ENCODE measurements at regions not wholly inside any gene's neighbourhood (a gene's known extent, or its start where the extent isn't known, plus 50 kb on each side); places are given as distances from the start of the nearest gene placed in this dataset.

DNA sequence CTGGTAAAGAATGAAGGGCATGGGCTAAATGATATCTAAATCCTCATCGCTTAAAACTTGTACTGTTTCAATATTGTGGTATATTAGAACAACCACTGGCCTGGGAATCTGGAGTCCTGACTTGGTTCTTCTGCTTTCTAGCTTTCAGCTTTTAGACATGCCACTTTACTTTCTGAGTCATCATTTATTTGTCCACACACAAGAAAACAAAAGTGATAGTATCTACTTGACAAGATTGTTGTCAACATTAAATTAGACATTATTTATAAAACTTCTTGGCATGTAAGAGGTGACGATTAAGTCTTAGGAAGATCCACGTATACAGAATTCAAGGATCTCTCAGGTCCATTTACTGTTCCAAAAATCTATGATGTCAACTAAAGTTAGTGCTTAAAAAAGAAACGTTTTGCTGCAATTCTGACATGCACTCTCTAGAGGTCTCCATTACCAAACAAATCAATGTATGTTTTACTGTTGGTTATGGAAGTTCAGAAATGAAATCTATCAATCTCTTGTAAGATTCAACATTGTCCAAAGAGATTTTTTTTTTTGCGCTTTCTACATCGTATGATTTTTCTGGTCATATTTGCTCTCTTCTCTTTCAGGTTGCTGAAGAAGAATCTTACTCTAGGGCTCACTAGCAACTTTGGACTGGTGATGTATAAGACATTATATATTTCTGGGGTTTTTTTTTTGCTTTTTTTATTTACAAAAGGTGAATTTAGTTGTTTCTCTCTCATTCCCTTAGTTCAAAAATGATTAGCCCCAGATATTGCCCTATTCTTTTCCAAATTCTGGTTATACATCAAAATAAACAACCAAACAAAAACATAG lies 53.6 kb upstream of the DYNC1I1 start:
- DNase-seq, result no peak
- POLR2A ChIA-PET, result no interaction called here
- Mint-ChIP-seq H3K27me3 (no peaks in the 10 kb centered on the region), H3K36me3 (ENCODE audit: low read depth) (no peaks in the 10 kb centered on the region), H3K9me3 (ENCODE audit: low read depth) (no peaks in the 10 kb centered on the region), H3K4me3 (no peak overlapping the region), H3K4me1 (no peaks in the 10 kb centered on the region), H3K27ac (no peak overlapping the region)
- CTCF ChIA-PET, result interaction anchor here (1.4 kb wide), 1 partner anchor 29 kb away, joined by 3 read pairs; no protein-coding TSS in a partner anchor
- intact Hi-C loops (cut with DNase I, micrococcal nuclease), result loop anchor here in 1 of 2 experiments (1.0 kb wide), 1 partner anchor 153 kb away; no protein-coding TSS in a partner anchor
- ATAC-seq, result no peak

DNA sequence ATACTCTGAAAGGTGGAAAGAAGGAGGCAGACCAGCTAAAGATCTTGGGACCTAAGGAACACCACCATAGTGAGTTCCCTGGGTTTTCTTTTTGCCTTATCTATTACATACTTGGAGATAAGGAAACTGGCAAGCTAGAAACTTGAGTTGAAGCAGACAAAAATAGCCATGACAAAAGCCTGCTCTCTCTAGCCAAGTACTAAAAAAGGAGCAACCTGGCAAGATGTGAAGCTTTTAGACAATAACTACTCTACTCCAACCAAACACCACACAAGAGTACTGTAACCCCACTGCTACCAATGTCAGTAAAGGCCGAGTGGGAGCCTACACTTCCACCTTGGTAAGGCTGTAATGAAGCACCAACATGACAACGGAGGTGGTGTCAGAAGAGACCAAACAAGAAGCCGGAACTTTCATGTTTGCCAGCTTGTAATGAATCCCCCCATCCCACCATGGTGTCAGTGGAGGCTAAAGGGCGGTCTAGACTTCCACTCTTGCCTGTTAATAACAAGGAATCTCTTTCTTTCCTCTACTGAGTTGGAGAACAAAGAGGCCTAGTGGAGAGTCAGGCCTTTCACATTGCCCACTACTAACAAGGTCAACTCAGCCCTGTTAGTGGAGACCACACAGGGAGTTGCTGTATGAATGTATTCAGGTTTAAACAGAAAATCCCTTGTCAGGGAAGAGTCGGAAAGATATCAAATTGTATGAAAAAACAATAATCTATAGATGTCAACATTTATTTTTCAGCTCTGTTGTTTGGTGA lies 55.8 kb upstream of the DYNC1I1 start:
- Mint-ChIP-seq H3K27me3 (peaks cover 2% of the 10 kb centered on the region), H3K9me3 (ENCODE audit: low read depth) (peaks cover 2% of the 10 kb centered on the region), H3K27ac (no peak overlapping the region), H3K4me3 (no peak overlapping the region), H3K4me1 (no peaks in the 10 kb centered on the region), H3K36me3 (ENCODE audit: low read depth) (no peaks in the 10 kb centered on the region)
- POLR2A ChIA-PET, result no interaction called here
- ATAC-seq, result no peak
- DNase-seq, result no peak
- intact Hi-C loops (cut with DNase I, micrococcal nuclease), result no loop called here
- CTCF ChIA-PET, result no interaction called here

DNA sequence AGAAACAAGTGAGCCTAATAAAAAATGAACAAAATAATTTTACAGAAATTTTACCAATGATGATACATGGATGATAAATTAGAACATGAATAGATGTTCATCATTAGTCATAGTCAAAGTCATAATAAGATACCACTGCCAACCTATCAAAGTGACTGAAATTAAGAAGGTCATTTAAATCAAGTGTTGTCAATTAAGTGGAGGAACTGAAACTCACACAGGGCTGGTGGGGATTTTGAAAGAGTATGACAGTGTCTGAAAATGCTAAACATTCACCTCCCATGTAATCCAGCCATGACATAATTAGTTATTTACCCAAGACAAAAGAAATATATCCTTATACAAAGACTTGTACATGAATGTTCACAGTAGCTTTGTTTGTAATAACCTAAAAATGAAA lies 57.1 kb upstream of the DYNC1I1 start:
- no peak overlapping the region for H3K4me3 Mint-ChIP-seq
- H3K4me1 Mint-ChIP-seq, result no peaks in the 10 kb centered on the region
- H3K36me3 Mint-ChIP-seq (ENCODE audit: low read depth), result no peaks in the 10 kb centered on the region
- peaks cover 2% of the 10 kb centered on the region for H3K27me3 Mint-ChIP-seq
- intact Hi-C loops (cut with DNase I, micrococcal nuclease), result no loop called here
- ChIA-PET CTCF (no interaction called here), POLR2A (no interaction called here)
- H3K27ac Mint-ChIP-seq, result no peak overlapping the region
- DNase-seq (no peak), ATAC-seq (no peak)
- peaks cover 2% of the 10 kb centered on the region for H3K9me3 Mint-ChIP-seq (ENCODE audit: low read depth)

DNA sequence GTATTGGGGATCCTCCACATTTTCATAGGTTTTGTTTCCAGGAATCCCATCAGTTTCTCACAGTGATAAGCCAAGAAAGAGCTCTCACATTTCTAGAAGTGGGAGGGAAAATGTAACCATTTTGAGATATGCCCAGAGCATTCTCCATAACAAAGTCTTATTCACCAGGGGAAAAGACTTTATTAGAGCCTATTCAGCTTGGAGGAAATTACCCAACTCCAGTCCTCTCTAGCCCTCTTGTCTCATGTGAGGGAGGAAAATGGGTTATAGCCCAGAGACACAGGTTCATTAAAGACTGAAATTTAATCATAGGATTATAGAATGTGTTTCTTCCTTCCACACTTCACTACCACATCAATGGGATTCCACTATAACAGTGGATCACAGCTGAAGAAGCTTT lies 61.6 kb upstream of the DYNC1I1 start:
- ChIA-PET POLR2A (no interaction called here), CTCF (no interaction called here)
- H3K27ac Mint-ChIP-seq, result no peak overlapping the region
- intact Hi-C loops (cut with DNase I, micrococcal nuclease), result no loop called here
- DNase-seq (no peak), ATAC-seq (no peak)
- peaks cover 4% of the 10 kb centered on the region for H3K9me3 Mint-ChIP-seq (ENCODE audit: low read depth)
- H3K36me3 Mint-ChIP-seq (ENCODE audit: low read depth), result no peaks in the 10 kb centered on the region
- H3K27me3 Mint-ChIP-seq, result peaks cover 7% of the 10 kb centered on the region
- no peak overlapping the region for H3K4me3 Mint-ChIP-seq
- H3K4me1 Mint-ChIP-seq, result no peaks in the 10 kb centered on the region

DNA sequence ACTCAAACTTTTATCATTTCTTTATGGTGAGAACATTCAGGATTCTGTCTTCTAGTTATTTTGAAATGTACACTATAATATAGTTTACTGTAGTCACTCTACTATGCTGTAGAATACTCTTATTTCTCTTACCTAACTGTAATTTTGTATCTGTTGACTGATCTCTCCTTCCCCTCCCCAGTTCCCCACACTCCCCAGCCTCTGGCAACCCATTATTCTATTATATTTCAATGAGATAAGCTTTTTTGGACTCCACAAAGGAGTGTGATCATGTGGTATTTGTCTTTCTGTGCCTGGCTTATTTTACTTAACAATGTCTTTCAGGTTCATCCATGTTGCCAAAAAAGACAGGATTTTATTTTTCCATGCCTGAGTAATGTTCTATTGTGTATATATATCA lies 71.4 kb upstream of the DYNC1I1 start:
- ATAC-seq (no peak), DNase-seq (no peak)
- ChIA-PET POLR2A (no interaction called here), CTCF (interaction anchor here (1.1 kb wide), 1 partner anchor 171 kb away, joined by 3 read pairs; no protein-coding TSS in a partner anchor)
- intact Hi-C loops (cut with DNase I, micrococcal nuclease), result no loop called here
- Mint-ChIP-seq H3K9me3 (ENCODE audit: low read depth) (no peaks in the 10 kb centered on the region), H3K36me3 (ENCODE audit: low read depth) (no peaks in the 10 kb centered on the region), H3K27ac (no peak overlapping the region), H3K27me3 (peaks cover 2% of the 10 kb centered on the region), H3K4me3 (no peak overlapping the region), H3K4me1 (no peaks in the 10 kb centered on the region)

DNA sequence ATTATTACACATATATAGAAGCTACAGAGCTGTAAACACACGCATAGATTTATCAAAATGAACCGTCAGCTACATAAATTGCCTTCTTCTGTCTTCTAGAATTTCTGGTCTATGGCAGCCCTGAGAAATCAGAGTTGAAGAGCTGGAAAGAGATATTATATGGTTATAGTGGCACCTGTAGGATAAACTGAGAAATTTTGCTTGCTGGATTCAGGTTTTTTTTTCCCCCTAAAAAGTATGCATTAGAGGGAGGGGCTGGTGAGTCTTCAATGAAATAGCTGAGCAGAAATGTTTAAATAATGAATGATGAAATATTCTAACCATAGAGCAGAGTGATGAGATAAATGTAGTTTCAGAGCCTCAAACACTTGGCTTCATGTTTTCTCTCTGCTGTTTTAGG lies 78.0 kb upstream of the DYNC1I1 start:
- ATAC-seq, result no peak
- POLR2A ChIA-PET, result no interaction called here
- Mint-ChIP-seq H3K4me3 (no peak overlapping the region), H3K36me3 (ENCODE audit: low read depth) (no peaks in the 10 kb centered on the region), H3K9me3 (ENCODE audit: low read depth) (no peaks in the 10 kb centered on the region), H3K27ac (no peak overlapping the region), H3K4me1 (peaks cover 3% of the 10 kb centered on the region), H3K27me3 (peaks cover 6% of the 10 kb centered on the region)
- CTCF ChIA-PET, result interaction anchor here (1.5 kb wide), 1 partner anchor 182 kb away, joined by 6 read pairs; no protein-coding TSS in a partner anchor
- no peak for DNase-seq
- intact Hi-C loops (cut with DNase I, micrococcal nuclease), result loop anchor here in 1 of 2 experiments (5.0 kb wide), 1 partner anchor 1242 kb away; no protein-coding TSS in a partner anchor

DNA sequence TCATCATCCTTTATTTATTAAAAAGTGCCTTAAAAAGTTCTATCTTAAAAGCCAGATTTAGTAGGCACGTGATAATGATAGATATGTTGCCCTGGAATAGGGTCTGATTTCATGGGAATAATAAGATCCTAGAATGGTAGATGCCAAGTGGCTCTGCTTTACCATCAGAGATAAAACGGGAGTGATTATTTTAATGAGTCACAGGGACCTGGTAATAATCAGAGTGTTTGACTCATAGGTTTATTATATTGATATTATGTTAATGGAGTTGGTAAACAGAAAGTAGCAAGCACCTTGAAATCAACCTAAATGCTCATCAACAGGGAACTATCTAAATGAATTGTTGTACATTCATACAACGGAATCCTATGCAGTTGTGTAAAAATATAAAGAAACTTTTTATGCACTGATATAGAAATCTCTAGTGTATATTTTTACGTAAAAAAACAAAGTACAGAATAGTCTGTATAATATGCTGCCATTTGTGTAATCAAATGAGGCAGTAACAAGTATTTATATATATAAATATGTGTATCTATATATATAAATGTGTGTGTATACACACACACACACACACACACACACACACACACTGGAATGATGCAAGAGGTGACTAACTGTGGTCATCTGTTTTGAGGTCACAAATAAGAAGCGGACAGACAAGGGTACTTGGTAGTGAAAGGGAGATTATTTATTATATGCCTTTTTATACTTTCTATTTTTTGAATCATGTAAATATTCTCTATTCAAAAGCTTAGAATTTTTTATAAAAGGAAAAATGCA lies 78.6 kb upstream of the DYNC1I1 start:
- Mint-ChIP-seq H3K9me3 (ENCODE audit: low read depth) (no peaks in the 10 kb centered on the region), H3K4me3 (no peak overlapping the region), H3K27me3 (peaks cover 6% of the 10 kb centered on the region), H3K36me3 (ENCODE audit: low read depth) (no peaks in the 10 kb centered on the region), H3K4me1 (peaks cover 3% of the 10 kb centered on the region), H3K27ac (no peak overlapping the region)
- intact Hi-C loops (cut with DNase I, micrococcal nuclease), result loop anchor here in 1 of 2 experiments (5.0 kb wide), 1 partner anchor 1241 kb away; no protein-coding TSS in a partner anchor
- CTCF ChIA-PET, result interaction anchor here (1.5 kb wide), 1 partner anchor 182 kb away, joined by 6 read pairs; no protein-coding TSS in a partner anchor
- DNase-seq (no peak), ATAC-seq (no peak)
- POLR2A ChIA-PET, result no interaction called here

DNA sequence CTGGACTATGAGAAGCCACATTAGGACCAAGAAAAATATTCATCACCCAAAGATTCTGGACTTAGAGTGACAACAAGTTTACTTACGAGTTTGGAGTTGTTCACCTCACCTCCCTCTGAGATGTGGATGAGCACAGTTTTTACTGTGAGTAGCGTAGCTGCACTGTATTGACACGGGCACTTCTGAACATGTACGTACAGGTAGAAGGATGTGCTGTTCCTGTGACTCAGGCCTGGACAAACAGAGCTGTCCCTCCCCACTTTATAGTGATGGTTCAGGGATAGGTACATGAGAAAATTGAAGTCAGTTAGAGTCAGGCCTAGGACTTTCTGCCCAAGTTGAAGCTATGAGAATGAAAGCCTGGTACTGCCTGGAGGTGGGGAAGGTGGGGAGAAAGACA lies 80.9 kb upstream of the DYNC1I1 start:
- peaks cover 6% of the 10 kb centered on the region for H3K27me3 Mint-ChIP-seq
- H3K27ac Mint-ChIP-seq, result no peak overlapping the region
- ATAC-seq (no peak), DNase-seq (no peak)
- H3K9me3 Mint-ChIP-seq (ENCODE audit: low read depth), result no peaks in the 10 kb centered on the region
- CTCF ChIA-PET, result interaction anchor here (0.5 to 7.0 kb wide), 6 partner anchors 10 to 179 kb away, joined by 3 to 42 read pairs (median 14); no protein-coding TSS in a partner anchor
- H3K4me1 Mint-ChIP-seq, result peaks cover 3% of the 10 kb centered on the region
- POLR2A ChIA-PET, result no interaction called here
- no peak overlapping the region for H3K4me3 Mint-ChIP-seq
- H3K36me3 Mint-ChIP-seq (ENCODE audit: low read depth), result no peaks in the 10 kb centered on the region
- intact Hi-C loops (cut with DNase I, micrococcal nuclease), result loop anchor here (2.0 to 5.0 kb wide), 2 partner anchors 165 to 1239 kb away; no protein-coding TSS in a partner anchor

DNA sequence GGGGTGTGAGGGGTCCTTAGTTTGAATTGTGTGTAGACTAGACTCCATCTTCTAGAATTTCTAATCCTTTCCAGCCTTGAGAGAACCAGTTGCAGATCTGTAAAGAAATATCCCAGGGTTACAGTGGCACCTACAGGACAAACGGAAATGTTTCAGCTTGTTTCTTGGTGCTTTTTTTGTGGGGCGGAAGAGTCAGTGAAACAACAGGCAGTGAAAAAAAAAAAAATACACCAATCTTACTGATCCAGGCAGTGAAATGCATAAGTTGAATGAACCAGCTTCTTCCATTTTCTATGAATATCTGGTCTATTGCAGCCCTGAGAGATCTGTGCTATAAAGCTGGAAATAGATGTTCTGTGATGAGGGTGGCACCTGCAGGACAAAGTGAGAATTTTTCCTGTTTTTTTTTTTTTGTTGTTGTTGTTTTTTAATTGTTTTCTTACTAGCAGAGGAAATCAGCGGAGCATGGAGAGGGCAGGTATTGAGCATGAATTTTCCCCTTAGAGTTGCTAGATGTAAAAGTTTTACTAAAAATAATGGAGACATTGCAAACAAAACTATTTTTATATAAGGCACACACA lies 81.9 kb upstream of the DYNC1I1 start:
- ATAC-seq (peak; percentile 63), DNase-seq (peak; percentile 6)
- CTCF ChIA-PET, result interaction anchor here (0.5 to 7.0 kb wide), 19 partner anchors 9 to 805 kb away, joined by 3 to 42 read pairs (median 4); no protein-coding TSS in a partner anchor
- H3K4me1 Mint-ChIP-seq, result peaks cover 3% of the 10 kb centered on the region
- no peak overlapping the region for H3K4me3 Mint-ChIP-seq
- peaks cover 6% of the 10 kb centered on the region for H3K27me3 Mint-ChIP-seq
- intact Hi-C loops (cut with DNase I, micrococcal nuclease), result loop anchor here (1.0 to 5.0 kb wide), 4 partner anchors 163 to 1238 kb away; no protein-coding TSS in a partner anchor
- POLR2A ChIA-PET, result no interaction called here
- no peak overlapping the region for H3K27ac Mint-ChIP-seq
- H3K9me3 Mint-ChIP-seq (ENCODE audit: low read depth), result no peaks in the 10 kb centered on the region
- no peaks in the 10 kb centered on the region for H3K36me3 Mint-ChIP-seq (ENCODE audit: low read depth)

DNA sequence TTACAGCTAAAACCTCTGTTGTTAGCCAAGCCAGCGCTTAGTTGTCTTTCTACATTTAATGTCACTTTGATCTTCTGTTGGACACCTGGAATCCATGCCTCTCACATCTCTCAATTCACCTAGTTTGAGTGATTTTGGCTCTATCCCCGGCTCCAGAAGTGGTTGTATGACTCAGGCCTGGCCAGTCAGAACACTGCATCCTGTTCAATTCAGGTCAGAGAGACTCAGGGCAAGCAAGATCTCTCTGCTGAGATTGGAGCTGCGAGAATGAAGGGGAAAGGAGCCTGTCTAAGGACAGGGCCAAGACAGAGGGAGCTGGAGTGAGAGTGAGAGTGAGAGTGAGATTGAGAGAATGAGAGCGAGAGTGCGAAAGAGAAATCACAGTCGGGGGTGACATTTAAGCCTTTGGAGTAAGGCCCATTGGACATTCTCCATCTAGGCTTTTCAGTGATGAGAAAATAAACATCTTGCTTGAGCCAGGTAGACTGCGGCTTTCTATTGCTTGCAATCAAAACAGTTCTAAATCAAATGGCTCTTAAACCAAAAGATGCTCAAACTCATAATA lies 83.3 kb upstream of the DYNC1I1 start:
- ChIA-PET CTCF (interaction anchor here (0.9 to 7.0 kb wide), 9 partner anchors 16 to 180 kb away, joined by 3 to 42 read pairs (median 4); no protein-coding TSS in a partner anchor), POLR2A (no interaction called here)
- H3K9me3 Mint-ChIP-seq (ENCODE audit: low read depth), result no peaks in the 10 kb centered on the region
- H3K36me3 Mint-ChIP-seq (ENCODE audit: low read depth), result no peaks in the 10 kb centered on the region
- ATAC-seq (no peak), DNase-seq (no peak)
- H3K4me1 Mint-ChIP-seq, result peaks cover 3% of the 10 kb centered on the region
- intact Hi-C loops (cut with DNase I, micrococcal nuclease), result no loop called here
- no peaks in the 10 kb centered on the region for H3K27me3 Mint-ChIP-seq
- no peak overlapping the region for H3K4me3 Mint-ChIP-seq
- no peak overlapping the region for H3K27ac Mint-ChIP-seq
